ENCODE measurements at regions not wholly inside any gene's neighbourhood (a gene's known extent, or its start where the extent isn't known, plus 50 kb on each side); places are given as distances from the start of the nearest gene placed in this dataset.

DNA sequence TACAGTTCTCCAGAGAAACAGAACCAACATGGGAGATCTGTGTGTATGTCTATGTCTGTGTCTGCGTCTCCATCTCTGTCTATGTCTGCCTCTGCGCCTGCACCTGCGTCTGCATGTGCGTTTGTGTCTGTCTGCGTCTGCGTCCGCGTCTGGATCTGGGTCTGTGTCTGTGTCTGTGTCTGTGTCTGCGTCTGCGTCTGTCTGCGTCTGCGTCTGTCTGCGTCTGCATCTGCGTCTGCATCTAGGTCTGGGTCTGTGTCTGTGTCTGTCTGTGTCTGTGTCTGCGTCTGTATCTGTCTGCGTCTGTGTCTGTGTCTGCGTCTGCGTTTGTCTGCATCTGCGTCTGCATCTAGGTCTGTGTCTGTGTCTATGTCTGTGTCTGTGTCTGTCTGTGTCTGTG is 53.1 kb upstream of the SLC22A11 start:
- no peak overlapping the region for H3K27ac Mint-ChIP-seq
- peaks cover 44% of the 10 kb centered on the region for H3K27me3 Mint-ChIP-seq (ENCODE audit: low read depth)
- peaks cover 17% of the 10 kb centered on the region for H3K9me3 Mint-ChIP-seq
- TF ChIP-seq, protein P1, sequence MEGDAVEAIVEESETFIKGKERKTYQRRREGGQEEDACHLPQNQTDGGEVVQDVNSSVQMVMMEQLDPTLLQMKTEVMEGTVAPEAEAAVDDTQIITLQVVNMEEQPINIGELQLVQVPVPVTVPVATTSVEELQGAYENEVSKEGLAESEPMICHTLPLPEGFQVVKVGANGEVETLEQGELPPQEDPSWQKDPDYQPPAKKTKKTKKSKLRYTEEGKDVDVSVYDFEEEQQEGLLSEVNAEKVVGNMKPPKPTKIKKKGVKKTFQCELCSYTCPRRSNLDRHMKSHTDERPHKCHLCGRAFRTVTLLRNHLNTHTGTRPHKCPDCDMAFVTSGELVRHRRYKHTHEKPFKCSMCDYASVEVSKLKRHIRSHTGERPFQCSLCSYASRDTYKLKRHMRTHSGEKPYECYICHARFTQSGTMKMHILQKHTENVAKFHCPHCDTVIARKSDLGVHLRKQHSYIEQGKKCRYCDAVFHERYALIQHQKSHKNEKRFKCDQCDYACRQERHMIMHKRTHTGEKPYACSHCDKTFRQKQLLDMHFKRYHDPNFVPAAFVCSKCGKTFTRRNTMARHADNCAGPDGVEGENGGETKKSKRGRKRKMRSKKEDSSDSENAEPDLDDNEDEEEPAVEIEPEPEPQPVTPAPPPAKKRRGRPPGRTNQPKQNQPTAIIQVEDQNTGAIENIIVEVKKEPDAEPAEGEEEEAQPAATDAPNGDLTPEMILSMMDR (IDR thresholded peaks at IDR 0.05; ENCODE audit: unreplicated experiment), result no peak
- no peak for DNase-seq (ENCODE audit: low spot score in 2 of 2, unreplicated experiment in 2 of 2)
- H3K4me3 Mint-ChIP-seq, result no peak overlapping the region
- no peaks in the 10 kb centered on the region for H3K4me1 Mint-ChIP-seq
- no peaks in the 10 kb centered on the region for H3K36me3 Mint-ChIP-seq

GRCh38 chr11:64503186-64503753 is 52.5 kb upstream of the SLC22A11 start:
- Mint-ChIP-seq H3K9me3 (peaks cover 13% of the 10 kb centered on the region), H3K27me3 (ENCODE audit: low read depth) (peaks cover 45% of the 10 kb centered on the region), H3K4me1 (no peaks in the 10 kb centered on the region), H3K36me3 (no peaks in the 10 kb centered on the region), H3K27ac (no peak overlapping the region), H3K4me3 (no peak overlapping the region)
- DNase-seq (ENCODE audit: low spot score in 2 of 2, unreplicated experiment in 2 of 2), result no peak
- TF ChIP-seq, protein P1 (IDR thresholded peaks at IDR 0.05; ENCODE audit: unreplicated experiment), result no peak

DNA sequence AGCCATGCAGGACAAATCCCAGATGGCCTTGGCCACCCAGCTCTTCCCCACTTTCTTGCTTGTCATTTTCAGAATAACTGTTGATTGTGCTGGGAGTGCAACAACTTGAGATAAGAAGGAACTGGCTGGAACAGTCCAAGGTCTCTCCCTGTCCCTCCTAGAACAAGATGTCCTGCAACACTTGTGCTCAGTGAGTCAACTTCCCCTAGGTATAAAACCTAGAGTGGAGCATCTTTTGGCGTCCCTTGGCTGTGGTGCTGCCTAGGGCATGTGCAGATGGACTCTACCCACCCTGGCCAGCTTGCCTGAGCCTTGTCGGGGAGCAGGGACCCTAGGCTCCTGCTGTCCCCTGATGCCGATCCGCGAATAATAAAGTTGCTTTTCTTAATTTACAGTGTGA is 50.7 kb upstream of the SLC22A11 start:
- TF ChIP-seq, protein P1 (IDR thresholded peaks at IDR 0.05; ENCODE audit: unreplicated experiment), result no peak

More for the DNA sequence above, 50.7 kb upstream of the SLC22A11 start:
- DNase-seq (ENCODE audit: low spot score in 2 of 2, unreplicated experiment in 2 of 2), result no peak
- Mint-ChIP-seq H3K4me1 (no peaks in the 10 kb centered on the region), H3K36me3 (no peaks in the 10 kb centered on the region), H3K27me3 (ENCODE audit: low read depth) (peaks cover 41% of the 10 kb centered on the region), H3K27ac (no peak overlapping the region), H3K9me3 (peaks cover 13% of the 10 kb centered on the region), H3K4me3 (no peak overlapping the region)

Measured in mesothelial cell of epicardium (in vitro differentiated cells).